Keratinocyte (primary cell): ENCODE measurements at regions not wholly inside any gene's neighbourhood (a gene's known extent, or its start where the extent isn't known, plus 50 kb on each side); places are given as distances from the start of the nearest gene placed in this dataset.

ENCODE experiments used
- DNase-seq: peaks from one replicate; pipeline ENCODE4 v3.0.0-alpha.2; 2011; ENCODE audit warnings: low read depth, missing footprints, low spot score
- FAIRE-seq: peaks from 2 replicates; lab custom pipeline; 2011; peaks lifted over from hg19 to GRCh38; lab: Jason Lieb, UNC
- H2AFZ ChIP-seq: 2 replicates; pipeline ENCODE4 v1.6.0; 2012; ENCODE audit warnings: low read length, control low read depth, inconsistent platforms; ENCODE audit not compliant: control insufficient read depth
- H3K27ac ChIP-seq: 2 replicates; pipeline ENCODE4 v1.5.1; 2011; ENCODE audit warnings: low read length; ENCODE audit not compliant: control insufficient read depth, insufficient read depth
- H3K27me3 ChIP-seq: 3 replicates; pipeline ENCODE4 v1.6.0; 2011; ENCODE audit warnings: low read length; ENCODE audit not compliant: control insufficient read depth, insufficient read depth; ENCODE audit errors: extremely low read depth
- H3K36me3 ChIP-seq, 2 experiments: 2 replicates in 1 of 2; 3 replicates in 1 of 2; pipeline ENCODE4 v1.5.1; 2011; ENCODE audit warnings: low read length in 2 of 2, mild to moderate bottlenecking in 1 of 2; ENCODE audit not compliant: control insufficient read depth in 2 of 2, insufficient read depth in 2 of 2; ENCODE audit errors: extremely low read depth in 1 of 2
- H3K4me1 ChIP-seq: 3 replicates; pipeline ENCODE4 v1.5.1; 2011; ENCODE audit warnings: low read length; ENCODE audit not compliant: control insufficient read depth, insufficient read depth; ENCODE audit errors: extremely low read depth
- H3K4me2 ChIP-seq: 3 replicates; pipeline ENCODE4 v1.6.0; 2011; ENCODE audit warnings: low read depth, low read length; ENCODE audit not compliant: control insufficient read depth, insufficient read depth; ENCODE audit errors: extremely low read depth
- H3K4me3 ChIP-seq, 3 experiments: fragments of 200-600 bp in 1 of 3; sonication (generic) in 1 of 3; 2 replicates in 2 of 3; 3 replicates in 1 of 3; pipeline ENCODE4 v1.5.1; 2011 to 2016; ENCODE audit warnings: low read length in 3 of 3, mild to moderate bottlenecking in 3 of 3, control low read depth in 2 of 3, inconsistent platforms in 1 of 3, low read depth in 1 of 3, mixed read lengths in 1 of 3, mixed run types in 1 of 3, moderate library complexity in 1 of 3; ENCODE audit not compliant: control insufficient read depth in 2 of 3, insufficient read depth in 2 of 3; ENCODE audit errors: extremely low read depth in 1 of 3
- H3K79me2 ChIP-seq: 2 replicates; pipeline ENCODE4 v1.6.0; 2012; ENCODE audit warnings: low read length; ENCODE audit not compliant: control insufficient read depth, insufficient read depth
- H3K9ac ChIP-seq: 3 replicates; pipeline ENCODE4 v1.6.0; 2011; ENCODE audit warnings: low read length; ENCODE audit not compliant: control insufficient read depth, insufficient read depth; ENCODE audit errors: extremely low read depth
- H3K9me1 ChIP-seq: 3 replicates; pipeline ENCODE4 v1.6.0; 2011; ENCODE audit warnings: low read length; ENCODE audit not compliant: control insufficient read depth, insufficient read depth; ENCODE audit errors: extremely low read depth
- H3K9me3 ChIP-seq: 2 replicates; pipeline ENCODE4 v1.5.1; 2012; ENCODE audit warnings: low read depth, low read length; ENCODE audit not compliant: control insufficient read depth
- H4K20me1 ChIP-seq: 3 replicates; pipeline ENCODE4 v1.6.0; 2011; ENCODE audit warnings: low read length; ENCODE audit not compliant: control insufficient read depth, insufficient read depth; ENCODE audit errors: extremely low read depth
- CTCF ChIP-seq, 3 experiments: IDR thresholded peaks in 1 of 3; conservative IDR thresholded peaks in 1 of 3; optimal IDR thresholded peaks in 1 of 3; 2 replicates in 2 of 3; 3 replicates in 1 of 3; pipeline versions ENCODE3 to v1.5.1; 2011; ENCODE audit warnings: low read length in 3 of 3, mild to moderate bottlenecking in 3 of 3, moderate library complexity in 2 of 3, control low read depth in 1 of 3, inconsistent platforms in 1 of 3; ENCODE audit not compliant: insufficient read depth in 2 of 3; ENCODE audit errors: extremely low read depth in 1 of 3
- EZH2 ChIP-seq: IDR thresholded peaks from one replicate; pipeline ENCODE4 v1.6.1; 2012; ENCODE audit warnings: inconsistent platforms, mild to moderate bottlenecking, low read length, moderate library complexity
- dilution Hi-C: fragments of 300-500 bp; cut with MboI; formaldehyde crosslinking; loops from one replicate; pipeline ENCODE4 v1.7.0; 2020; ENCODE audit warnings: low sequenced_read_pairs; ENCODE audit not compliant: extremely low pct_ligation_motif_present

GRCh38 chrX:117808426-117808825 is 308.2 kb downstream of the KLHL13 start:
- TF ChIP-seq EZH2 (no peak), CTCF (optimal IDR thresholded peaks at IDR 0.05 in 1 of 3, IDR thresholded peaks at IDR 0.05 in 1 of 3, conservative IDR thresholded peaks at IDR 0.05 in 1 of 3; ENCODE audit: extremely low read depth in 1 of 3, insufficient read depth in 2 of 3, low read length in 3 of 3) (no peak)
- Histone ChIP-seq H3K4me2 (no peak overlapping the region), H3K4me3 (no peak overlapping the region), H3K9me1 (no peaks in the 10 kb centered on the region), H4K20me1 (no peaks in the 10 kb centered on the region), H3K36me3 (no peaks in the 10 kb centered on the region), H3K27me3 (no peaks in the 10 kb centered on the region), H3K9ac (no peak overlapping the region), H3K4me1 (no peaks in the 10 kb centered on the region), H3K79me2 (no peaks in the 10 kb centered on the region), H2AFZ (no peak overlapping the region), H3K9me3 (no peaks in the 10 kb centered on the region), H3K27ac (no peak overlapping the region)
- FAIRE-seq (no peak), DNase-seq (no peak)
- dilution Hi-C loops = no loop called here

- H3K79me2 ChIP-seq = no peaks in the 10 kb centered on the region
- TF ChIP-seq CTCF (optimal IDR thresholded peaks at IDR 0.05 in 1 of 3, IDR thresholded peaks at IDR 0.05 in 1 of 3, conservative IDR thresholded peaks at IDR 0.05 in 1 of 3; ENCODE audit: extremely low read depth in 1 of 3, insufficient read depth in 2 of 3, low read length in 3 of 3) (no peak), EZH2 (no peak)
- no peaks in the 10 kb centered on the region for H4K20me1 ChIP-seq
- no peaks in the 10 kb centered on the region for H3K9me1 ChIP-seq
- dilution Hi-C loops = no loop called here
- no peaks in the 10 kb centered on the region for H3K36me3 ChIP-seq
- DNase-seq (no peak), FAIRE-seq (no peak)
- no peak overlapping the region for H3K9ac ChIP-seq
- H3K27me3 ChIP-seq = no peaks in the 10 kb centered on the region
- H3K27ac ChIP-seq = no peak overlapping the region
- no peak overlapping the region for H3K4me2 ChIP-seq
- no peaks in the 10 kb centered on the region for H3K9me3 ChIP-seq
- H3K4me3 ChIP-seq = no peak overlapping the region
- no peak overlapping the region for H2AFZ ChIP-seq
- no peaks in the 10 kb centered on the region for H3K4me1 ChIP-seq
Measured at GRCh38 chrX:117803463-117803862, 313.1 kb downstream of the KLHL13 start.
